CD4-positive, alpha-beta T cell treated with Interleukin-6 at 100 ng/mL for 8 hours (primary cell): ENCODE measurements at regions not wholly inside any gene's neighbourhood (a gene's known extent, or its start where the extent isn't known, plus 50 kb on each side); places are given as distances from the start of the nearest gene placed in this dataset.

Experiments
- DNase-seq: peaks from one replicate; pipeline ENCODE4 v3.0.0-alpha.2; 2020; ENCODE audit warnings: mixed read lengths, low spot score

- no peak for DNase-seq
Measured at GRCh38 chr10:128747582-128748346, 621.5 kb upstream of the MKI67 start.

DNA sequence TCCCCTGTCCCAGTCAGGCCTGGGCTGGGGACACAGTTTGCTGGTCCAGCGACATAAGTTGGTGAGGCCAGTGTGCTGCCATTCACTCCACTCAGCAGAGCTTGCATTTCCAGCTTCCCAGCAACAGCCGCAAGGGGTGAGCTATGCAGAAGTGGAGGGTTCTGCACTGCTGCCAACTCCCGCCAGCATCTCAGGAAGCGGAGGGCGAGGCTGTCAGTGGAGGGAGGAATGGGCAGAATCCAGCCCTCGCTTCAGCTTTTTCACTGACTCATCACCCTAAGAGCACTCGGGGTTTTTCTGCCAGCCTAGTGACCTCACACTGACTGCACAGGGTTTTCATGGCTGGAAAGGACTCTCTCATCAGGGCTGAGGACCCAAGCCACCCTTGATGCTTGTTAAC is 625.1 kb upstream of the MKI67 start:
- no peak for DNase-seq

- DNase-seq, result no peak
Measured at GRCh38 chr10:128751851-128752250, 625.6 kb upstream of the MKI67 start.

DNA sequence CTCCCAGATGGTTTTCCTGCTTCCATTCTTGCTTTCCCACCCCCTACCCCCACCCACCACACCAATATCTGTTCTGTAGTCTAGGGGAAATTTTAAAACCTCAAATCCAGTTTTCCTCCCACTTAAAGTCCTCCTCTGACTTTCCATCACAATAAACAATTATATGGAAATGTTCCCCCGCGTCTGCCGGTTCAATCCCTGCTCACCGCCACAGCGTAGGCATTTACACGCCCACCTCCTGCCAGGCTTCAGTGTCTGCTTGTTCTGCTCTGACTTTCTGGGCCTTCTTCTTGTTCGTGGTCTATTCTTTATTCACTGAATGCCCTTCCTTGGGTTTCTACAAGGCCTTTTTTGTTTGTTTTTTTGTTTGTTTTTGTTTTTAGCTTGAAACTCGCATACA is 633.0 kb upstream of the MKI67 start:
- DNase-seq, result no peak

DNA sequence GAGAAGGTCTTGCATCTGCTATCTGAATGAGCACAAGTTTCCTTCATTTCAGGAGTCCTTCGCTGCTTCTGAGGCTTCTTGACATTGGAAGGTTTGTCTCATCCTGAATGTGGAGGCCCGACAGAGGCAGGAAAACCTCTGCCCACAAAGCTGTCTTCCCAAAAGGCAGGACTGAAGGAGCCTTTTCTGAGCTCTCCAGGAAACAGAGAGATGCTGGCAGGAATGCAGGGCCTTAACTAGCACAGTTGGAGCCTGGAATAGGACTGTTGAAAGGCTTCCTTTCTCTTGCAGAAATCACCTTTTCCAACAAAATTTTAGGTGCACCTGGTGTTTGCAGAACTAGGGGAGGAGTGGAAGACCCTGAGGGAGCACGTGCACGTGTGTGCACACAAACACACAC is 637.4 kb upstream of the MKI67 start:
- DNase-seq, result no peak

- no peak for DNase-seq
Measured at GRCh38 chr10:128764190-128764589, 638.0 kb upstream of the MKI67 start.

DNA sequence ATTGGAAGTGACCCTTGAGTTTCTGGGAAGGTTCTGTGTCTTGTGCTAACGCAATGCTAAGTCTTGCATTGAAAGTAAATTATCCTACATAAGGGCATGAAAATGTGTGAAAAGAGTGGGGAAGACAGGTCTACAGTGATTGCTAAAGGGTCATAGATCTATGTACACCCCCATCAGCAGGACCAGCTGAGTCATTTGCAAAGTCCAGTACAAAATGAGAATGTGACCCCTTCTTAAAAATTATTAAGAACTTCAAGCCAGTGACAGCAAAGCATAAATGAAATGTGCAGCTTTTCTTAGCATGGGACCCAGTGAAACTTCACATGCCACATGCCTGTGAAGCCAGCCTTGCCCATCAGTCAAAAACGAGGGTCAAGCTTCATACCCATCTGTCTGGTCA is 640.7 kb upstream of the MKI67 start:
- no peak for DNase-seq

DNA sequence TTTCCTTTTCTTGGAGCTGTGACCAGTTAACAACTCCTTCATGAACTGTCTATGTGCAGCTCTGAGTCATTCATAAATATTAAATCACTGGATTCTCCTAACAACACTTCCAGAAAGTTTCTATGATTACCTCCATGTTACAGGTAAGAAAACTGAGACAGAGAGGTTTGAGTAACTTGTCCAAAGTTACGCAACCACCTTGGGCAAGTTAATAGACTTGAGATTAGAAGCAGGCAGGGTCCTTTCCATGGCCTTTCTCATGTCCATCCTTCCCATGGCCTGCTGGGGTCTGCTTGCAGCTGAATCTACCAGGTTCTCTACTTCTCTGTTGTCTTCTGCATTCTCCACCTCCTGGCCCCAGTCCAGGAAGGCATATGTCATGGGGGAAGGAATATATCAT is 648.8 kb upstream of the MKI67 start:
- DNase-seq, result no peak

DNA sequence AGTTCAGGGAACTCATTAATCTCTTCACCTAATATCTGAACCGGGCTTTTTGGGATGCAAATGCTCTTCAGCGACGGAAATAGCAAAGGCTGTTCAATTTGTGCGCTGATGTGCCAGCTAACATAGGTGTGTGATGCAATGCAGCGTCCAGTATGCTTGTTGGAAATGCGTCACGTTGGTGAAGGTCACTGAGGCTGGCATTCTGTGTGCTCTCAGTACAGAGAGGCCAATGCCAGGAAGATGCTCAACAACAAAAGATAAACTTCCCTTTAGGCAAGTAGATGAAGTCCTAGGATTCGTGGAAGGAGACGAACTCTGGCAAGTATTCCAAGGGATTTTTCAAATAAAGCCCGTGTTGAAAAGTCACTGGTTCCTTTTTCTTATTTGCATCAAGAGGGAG is 649.5 kb upstream of the MKI67 start:
- no peak for DNase-seq

- DNase-seq, result no peak
Measured at GRCh38 chr10:128776673-128777252, 650.5 kb upstream of the MKI67 start.

GRCh38 chr10:128777342-128777741 is 651.1 kb upstream of the MKI67 start:
- no peak for DNase-seq

GRCh38 chr10:128779416-128779815 is 653.2 kb upstream of the MKI67 start:
- no peak for DNase-seq

DNA sequence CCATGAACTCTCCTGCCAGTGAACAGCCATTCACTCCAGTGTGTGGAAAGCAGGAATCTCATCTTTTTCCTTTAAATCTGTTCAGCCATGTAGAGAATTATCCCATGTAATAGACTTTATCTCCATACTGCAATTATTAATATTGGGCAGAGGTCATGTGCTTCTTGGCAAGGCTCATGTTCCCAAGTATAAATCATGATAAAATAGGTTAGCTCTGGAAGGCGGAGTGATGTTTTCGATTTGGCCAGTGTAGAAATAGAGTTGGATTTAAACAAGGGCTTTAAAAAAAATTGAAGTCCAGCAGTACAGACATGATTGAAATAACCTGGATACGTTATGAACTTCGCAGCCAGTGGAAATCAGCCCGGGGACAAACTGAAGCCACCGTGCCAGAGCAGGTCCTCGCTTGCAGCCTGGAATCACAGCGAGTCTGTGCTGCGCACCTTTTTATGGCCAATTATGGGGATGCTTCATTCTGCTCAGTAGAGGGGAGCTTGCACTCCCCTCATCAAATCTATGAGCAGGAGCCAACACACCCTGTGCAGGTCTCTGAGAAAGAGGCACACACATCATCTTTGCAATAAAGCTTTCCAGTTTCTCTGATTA is 654.0 kb upstream of the MKI67 start:
- no peak for DNase-seq

DNA sequence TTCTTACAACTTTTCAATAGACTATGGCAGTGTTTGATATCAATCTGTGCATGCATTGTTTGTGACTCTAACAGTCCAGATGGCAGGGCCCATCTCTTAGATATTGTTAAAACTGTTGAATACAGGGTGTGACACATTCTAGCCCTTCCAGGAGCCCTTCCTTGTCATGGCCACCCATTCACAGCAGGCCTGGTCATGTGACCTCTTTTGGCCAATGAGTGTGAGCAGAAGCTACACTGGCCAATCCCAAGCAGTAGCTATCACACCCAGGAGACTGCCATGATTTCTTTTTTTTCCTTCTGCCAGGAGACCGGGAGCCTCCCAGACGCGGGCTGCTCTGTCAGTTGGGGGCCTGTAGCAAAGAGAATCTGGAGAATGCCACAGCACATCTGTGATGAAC is 655.4 kb upstream of the MKI67 start:
- no peak for DNase-seq

DNA sequence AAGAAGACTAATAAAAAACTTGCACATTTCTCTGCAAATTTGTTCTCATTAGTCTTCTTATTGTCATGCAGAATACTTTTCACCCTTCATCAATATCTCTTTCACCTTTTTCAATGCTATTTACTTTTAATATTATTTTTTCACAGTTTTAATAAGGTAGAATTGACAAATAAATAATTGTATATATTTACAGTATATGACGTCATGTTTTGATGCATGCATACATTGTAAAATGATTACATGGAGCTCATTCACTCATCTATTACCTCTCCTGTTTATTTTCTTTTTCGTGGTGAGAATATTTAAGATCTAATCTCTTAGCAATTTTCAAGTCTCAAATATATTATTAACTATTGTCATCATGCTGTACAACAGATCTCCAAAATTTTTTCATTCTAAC is 658.2 kb upstream of the MKI67 start:
- no peak for DNase-seq

- DNase-seq, result no peak
Measured at GRCh38 chr10:128792426-128793140, 666.4 kb upstream of the MKI67 start.

DNA sequence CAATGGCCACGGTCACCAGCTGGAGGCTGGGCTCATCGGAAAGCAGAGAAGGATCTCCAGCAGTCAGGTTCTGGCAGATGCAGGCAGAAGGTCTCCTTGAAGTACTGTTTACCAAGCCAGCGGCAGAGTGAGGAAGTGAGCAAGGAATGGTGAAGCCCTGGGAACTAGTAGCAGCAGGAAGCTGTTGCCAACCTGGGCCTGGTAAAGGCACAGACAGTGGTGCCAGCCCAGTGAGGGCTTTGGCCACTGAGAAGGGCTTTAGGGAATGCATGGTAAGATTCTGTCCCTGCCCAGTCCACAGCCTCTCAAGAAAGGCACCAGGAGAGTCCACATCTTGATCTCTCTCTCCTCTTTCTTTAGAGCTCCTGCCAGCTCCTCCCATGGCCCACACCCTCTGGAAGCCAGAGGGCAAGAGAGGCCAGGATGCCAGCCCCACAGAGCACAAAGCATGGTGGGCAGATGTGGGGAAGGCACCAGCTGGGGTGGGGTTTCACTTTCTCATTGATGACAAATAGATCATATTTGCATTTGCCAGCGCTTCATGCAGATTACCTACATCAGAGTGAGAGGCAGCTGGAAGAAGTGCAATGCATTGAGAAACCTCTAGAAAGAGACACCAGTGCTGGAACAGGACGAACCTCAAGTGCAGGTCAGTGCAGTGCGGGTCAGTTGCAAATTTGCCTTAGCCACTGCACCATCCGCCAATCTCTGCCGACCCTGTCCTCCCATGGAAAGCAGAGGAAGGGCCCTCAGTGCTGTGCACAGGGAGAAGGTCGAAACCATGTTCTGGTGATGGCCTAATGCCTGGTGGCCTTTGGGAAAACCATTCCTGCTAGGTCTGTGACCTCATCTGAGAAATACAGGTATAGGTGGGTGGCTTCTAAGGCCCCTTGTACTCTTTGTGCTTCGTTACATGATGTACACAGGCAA is 667.8 kb upstream of the MKI67 start:
- DNase-seq, result no peak

- no peak for DNase-seq
Measured at GRCh38 chr10:128796396-128796912, 670.2 kb upstream of the MKI67 start.

DNA sequence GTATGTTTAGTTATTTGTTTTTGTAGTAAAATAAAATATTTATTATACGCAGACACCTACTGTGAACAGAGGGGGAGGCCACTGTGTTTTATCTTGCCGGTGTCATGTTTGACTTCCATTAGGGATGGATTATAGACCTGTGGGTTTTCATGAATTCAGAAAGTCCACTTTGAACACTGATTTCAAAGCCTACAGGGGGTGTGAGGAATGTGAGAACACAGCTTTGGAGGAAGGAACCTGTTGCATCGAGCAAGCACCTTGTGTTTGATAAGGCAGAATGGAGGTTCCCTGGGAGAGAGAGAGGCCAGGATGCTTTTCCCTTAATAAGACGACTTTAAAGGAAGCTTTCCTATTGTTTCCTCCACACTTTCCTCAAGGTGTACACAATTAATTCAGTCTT is 665.0 kb upstream of the MGMT start:
- DNase-seq, result no peak

DNA sequence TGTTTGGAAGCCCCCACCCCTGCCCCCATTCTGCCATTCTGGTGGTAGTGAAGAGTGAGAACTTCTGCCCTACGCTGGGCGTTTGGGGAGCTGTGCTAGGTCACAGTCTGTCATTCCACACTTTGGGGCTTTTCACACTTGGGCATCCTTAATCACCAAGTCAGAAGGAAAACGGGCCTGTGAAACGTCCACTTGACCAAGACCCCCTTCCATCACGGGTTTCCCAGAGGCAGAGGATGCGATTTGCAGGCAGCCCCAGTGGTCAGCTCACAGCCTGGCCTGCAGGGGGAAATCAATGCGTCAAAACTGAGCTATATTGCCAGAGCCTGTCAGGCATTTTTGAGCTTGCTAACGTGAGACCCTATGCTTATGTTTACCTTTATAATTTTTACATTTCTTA is 663.3 kb upstream of the MGMT start:
- no peak for DNase-seq

- no peak for DNase-seq
Measured at GRCh38 chr10:128804411-128804810, 662.6 kb upstream of the MGMT start.
